ENCODE measurements at regions not wholly inside any gene's neighbourhood (a gene's known extent, or its start where the extent isn't known, plus 50 kb on each side); places are given as distances from the start of the nearest gene placed in this dataset.

GRCh38 chr14:82113007-82113406, 579.4 kb upstream of the SEL1L start:
- H3K4me1 ChIP-seq, result no peaks in the 10 kb centered on the region
- TF ChIP-seq CTCF (IDR thresholded peaks at IDR 0.05), result no peak
- H3K36me3 ChIP-seq, result no peaks in the 10 kb centered on the region
- intact Hi-C loops (cut with DNase I), result no loop called here
- no peak for DNase-seq
- no peaks in the 10 kb centered on the region for H3K27me3 ChIP-seq
- H3K4me3 ChIP-seq, result no peak overlapping the region
- no peak overlapping the region for H3K9ac ChIP-seq (ENCODE audit: low read depth in 2 of 2, low read length in 2 of 2)
- H3K9me3 ChIP-seq, result no peaks in the 10 kb centered on the region
- H3K27ac ChIP-seq, result no peak overlapping the region

GRCh38 chr14:82113710-82114109, 580.1 kb upstream of the SEL1L start:
- TF ChIP-seq CTCF (IDR thresholded peaks at IDR 0.05), result no peak
- Histone ChIP-seq H3K9ac (ENCODE audit: low read depth in 2 of 2, low read length in 2 of 2) (no peak overlapping the region), H3K4me3 (no peak overlapping the region), H3K36me3 (no peaks in the 10 kb centered on the region), H3K4me1 (no peaks in the 10 kb centered on the region), H3K9me3 (no peaks in the 10 kb centered on the region), H3K27me3 (no peaks in the 10 kb centered on the region), H3K27ac (no peak overlapping the region)
- DNase-seq, result no peak
- intact Hi-C loops (cut with DNase I), result no loop called here

GRCh38 chr14:82116721-82117120, 583.1 kb upstream of the SEL1L start:
- DNase-seq, result no peak
- H3K27ac ChIP-seq, result no peak overlapping the region
- H3K4me1 ChIP-seq, result no peaks in the 10 kb centered on the region
- H3K9ac ChIP-seq (ENCODE audit: low read depth in 2 of 2, low read length in 2 of 2), result no peak overlapping the region
- no peaks in the 10 kb centered on the region for H3K27me3 ChIP-seq
- intact Hi-C loops (cut with DNase I), result no loop called here
- no peak overlapping the region for H3K4me3 ChIP-seq
- no peak for TF ChIP-seq CTCF (IDR thresholded peaks at IDR 0.05)
- no peaks in the 10 kb centered on the region for H3K9me3 ChIP-seq
- H3K36me3 ChIP-seq, result no peaks in the 10 kb centered on the region

- Histone ChIP-seq H3K36me3 (no peaks in the 10 kb centered on the region), H3K4me3 (no peak overlapping the region), H3K27me3 (no peaks in the 10 kb centered on the region), H3K9ac (ENCODE audit: low read depth in 2 of 2, low read length in 2 of 2) (no peak overlapping the region), H3K9me3 (no peaks in the 10 kb centered on the region), H3K27ac (no peak overlapping the region), H3K4me1 (no peaks in the 10 kb centered on the region)
- intact Hi-C loops (cut with DNase I), result no loop called here
- DNase-seq, result no peak
- no peak for TF ChIP-seq CTCF (IDR thresholded peaks at IDR 0.05)
These were observed 589.0 kb upstream of the SEL1L start for GRCh38 chr14:82122655-82123054.

- Histone ChIP-seq H3K9me3 (no peaks in the 10 kb centered on the region), H3K36me3 (no peaks in the 10 kb centered on the region), H3K27ac (no peak overlapping the region), H3K4me3 (no peak overlapping the region), H3K27me3 (no peaks in the 10 kb centered on the region), H3K4me1 (no peaks in the 10 kb centered on the region), H3K9ac (ENCODE audit: low read depth in 2 of 2, low read length in 2 of 2) (no peak overlapping the region)
- DNase-seq, result no peak
- TF ChIP-seq CTCF (IDR thresholded peaks at IDR 0.05), result no peak
- intact Hi-C loops (cut with DNase I), result no loop called here
These were observed 590.9 kb upstream of the SEL1L start for GRCh38 chr14:82124511-82124910.

GRCh38 chr14:82126006-82126405, 592.4 kb upstream of the SEL1L start:
- intact Hi-C loops (cut with DNase I), result no loop called here
- H3K36me3 ChIP-seq, result no peaks in the 10 kb centered on the region
- H3K9me3 ChIP-seq, result no peaks in the 10 kb centered on the region
- H3K4me1 ChIP-seq, result no peaks in the 10 kb centered on the region
- DNase-seq, result no peak
- no peaks in the 10 kb centered on the region for H3K27me3 ChIP-seq
- no peak for TF ChIP-seq CTCF (IDR thresholded peaks at IDR 0.05)
- no peak overlapping the region for H3K4me3 ChIP-seq
- no peak overlapping the region for H3K27ac ChIP-seq
- no peak overlapping the region for H3K9ac ChIP-seq (ENCODE audit: low read depth in 2 of 2, low read length in 2 of 2)
